Peyer's patch (tissue), 4 donors: ENCODE measurements at regions not wholly inside any gene's neighbourhood (a gene's known extent, or its start where the extent isn't known, plus 50 kb on each side); places are given as distances from the start of the nearest gene placed in this dataset.
A peak's percentile ranks its signal among the peaks of the same experiment; 100 is the strongest.

Source experiments
- DNase-seq, 3 donors: peaks; one replicate each; pipeline ENCODE4 v3.0.0-alpha.2; 2017 to 2019
- H3K27ac ChIP-seq, 4 donors: fragments of 200-600 bp; sonication (generic); one replicate each; pipeline ENCODE4 v1.5.1; 2016 to 2019
- H3K27me3 ChIP-seq, 2 donors: fragments of 200-600 bp; sonication (generic); one replicate each; pipeline ENCODE4 v1.5.1; 2019
- H3K36me3 ChIP-seq, 3 donors: fragments of 200-600 bp; sonication (generic); one replicate each; pipeline ENCODE4 v1.5.1; 2016 to 2019
- H3K4me1 ChIP-seq, 4 donors: fragments of 200-600 bp; sonication (generic); one replicate each; pipeline ENCODE4 v1.5.1; 2016 to 2019
- H3K4me3 ChIP-seq, 4 donors: fragments of 200-600 bp; sonication (generic); 1 replicate in 3 of 4; 2 replicates in 1 of 4; pipeline ENCODE4 v1.5.1; 2016 to 2019; ENCODE audit warnings: mild to moderate bottlenecking in 1 of 4
- H3K9me3 ChIP-seq, 4 donors: fragments of 200-600 bp; sonication (generic); one replicate each; pipeline ENCODE4 v1.5.1; 2016 to 2019; ENCODE audit warnings: mild to moderate bottlenecking in 1 of 4
- POLR2A ChIP-seq, 2 donors: fragments of 450-650 bp; IDR thresholded peaks; one replicate each; pipeline ENCODE4 v1.5.1; 2017; ENCODE audit warnings: antibody characterized with exemption in 2 of 2, mild to moderate bottlenecking in 2 of 2, moderate library complexity in 2 of 2
- TF ChIP-seq, protein P1 (sequence below), 6 experiments: fragments of 450-650 bp in 4 of 6; fragments of 200-600 bp in 2 of 6; sonication (generic) in 1 of 6; IDR thresholded peaks; one replicate each; pipeline ENCODE4 v1.5.1; 2017 to 2019; ENCODE audit warnings: antibody characterized with exemption in 6 of 6, mild to moderate bottlenecking in 3 of 6, moderate library complexity in 1 of 6

DNA sequence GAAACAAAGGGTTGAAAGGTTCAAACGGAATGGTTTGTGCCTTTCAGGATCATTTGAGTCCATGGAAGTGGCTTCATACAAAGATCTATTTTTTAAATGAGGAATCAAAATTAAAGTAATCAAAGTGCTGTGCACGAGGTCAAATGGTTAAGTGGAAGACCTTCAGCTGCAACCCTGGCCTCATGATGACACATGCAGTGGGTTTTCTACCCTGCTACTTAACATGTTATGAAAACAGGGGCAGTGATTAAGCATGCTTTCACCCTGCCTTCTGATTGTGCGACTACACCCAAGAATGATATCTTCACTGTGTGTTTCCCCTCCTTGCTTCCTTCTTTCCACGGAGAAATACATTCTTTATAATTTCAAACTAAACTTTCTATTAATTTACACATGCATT is 604.2 kb downstream of the LRRIQ3 start:
- Histone ChIP-seq H3K4me1 (no peaks in the 10 kb centered on the region), H3K4me3 (no peak overlapping the region), H3K27ac (no peak overlapping the region), H3K9me3 (no peaks in the 10 kb centered on the region), H3K36me3 (no peaks in the 10 kb centered on the region), H3K27me3 (no peaks in the 10 kb centered on the region)
- TF ChIP-seq POLR2A (IDR thresholded peaks at IDR 0.05), result no peak
- TF ChIP-seq, protein P1, sequence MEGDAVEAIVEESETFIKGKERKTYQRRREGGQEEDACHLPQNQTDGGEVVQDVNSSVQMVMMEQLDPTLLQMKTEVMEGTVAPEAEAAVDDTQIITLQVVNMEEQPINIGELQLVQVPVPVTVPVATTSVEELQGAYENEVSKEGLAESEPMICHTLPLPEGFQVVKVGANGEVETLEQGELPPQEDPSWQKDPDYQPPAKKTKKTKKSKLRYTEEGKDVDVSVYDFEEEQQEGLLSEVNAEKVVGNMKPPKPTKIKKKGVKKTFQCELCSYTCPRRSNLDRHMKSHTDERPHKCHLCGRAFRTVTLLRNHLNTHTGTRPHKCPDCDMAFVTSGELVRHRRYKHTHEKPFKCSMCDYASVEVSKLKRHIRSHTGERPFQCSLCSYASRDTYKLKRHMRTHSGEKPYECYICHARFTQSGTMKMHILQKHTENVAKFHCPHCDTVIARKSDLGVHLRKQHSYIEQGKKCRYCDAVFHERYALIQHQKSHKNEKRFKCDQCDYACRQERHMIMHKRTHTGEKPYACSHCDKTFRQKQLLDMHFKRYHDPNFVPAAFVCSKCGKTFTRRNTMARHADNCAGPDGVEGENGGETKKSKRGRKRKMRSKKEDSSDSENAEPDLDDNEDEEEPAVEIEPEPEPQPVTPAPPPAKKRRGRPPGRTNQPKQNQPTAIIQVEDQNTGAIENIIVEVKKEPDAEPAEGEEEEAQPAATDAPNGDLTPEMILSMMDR (IDR thresholded peaks at IDR 0.05), result no peak
- no peak for DNase-seq

DNA sequence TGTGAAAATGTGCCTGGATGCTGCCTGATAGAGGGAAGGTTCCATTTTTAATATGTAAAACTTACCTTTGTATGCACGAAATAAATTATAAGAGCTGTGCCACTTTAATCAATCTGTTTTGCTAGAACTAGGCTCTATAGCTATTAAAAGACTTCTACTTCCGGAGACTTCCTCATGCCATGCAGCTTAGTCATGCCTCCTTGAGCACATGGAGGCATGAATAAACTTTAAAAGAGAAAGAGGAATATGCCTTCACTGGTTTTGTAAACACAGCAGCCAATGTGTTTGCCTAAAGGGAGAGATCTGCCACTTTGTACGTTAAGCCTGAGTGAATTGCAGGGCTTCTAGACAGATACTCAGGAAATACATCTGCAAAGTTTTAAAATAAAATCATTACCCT is 604.6 kb downstream of the LRRIQ3 start:
- Histone ChIP-seq H3K27ac (peak overlapping the region in 1 of 4 donors; percentile 24), H3K4me1 (no peaks in the 10 kb centered on the region), H3K27me3 (no peaks in the 10 kb centered on the region), H3K36me3 (no peaks in the 10 kb centered on the region), H3K4me3 (peak overlapping the region in 2 of 4 donors; percentile 31 to 36), H3K9me3 (no peaks in the 10 kb centered on the region)
- TF ChIP-seq, protein P1 (IDR thresholded peaks at IDR 0.05), result no peak
- no peak for TF ChIP-seq POLR2A (IDR thresholded peaks at IDR 0.05)
- peak in 1 of 3 donors; percentile 74 for DNase-seq

DNA sequence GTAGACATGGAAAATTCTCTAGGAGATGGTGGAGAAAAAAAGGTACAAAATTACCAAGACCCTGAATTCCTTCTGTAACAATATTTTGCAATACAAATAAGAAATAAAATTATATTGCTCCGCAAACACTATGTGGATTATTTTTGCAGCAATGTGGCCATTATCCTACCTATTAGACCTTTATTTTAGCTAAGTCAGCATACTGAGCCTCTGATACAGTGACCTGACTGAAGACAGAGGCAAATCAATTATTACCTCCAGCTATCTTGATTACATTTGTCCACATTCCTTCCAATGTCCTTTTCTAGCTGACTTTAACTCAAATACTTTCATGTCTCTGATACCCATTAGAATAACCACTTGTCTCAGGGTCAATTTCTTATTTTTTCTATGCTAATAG is 610.9 kb downstream of the LRRIQ3 start:
- no peaks in the 10 kb centered on the region for H3K36me3 ChIP-seq
- DNase-seq, result no peak
- no peaks in the 10 kb centered on the region for H3K4me1 ChIP-seq
- H3K27me3 ChIP-seq, result no peaks in the 10 kb centered on the region
- H3K4me3 ChIP-seq, result no peak overlapping the region
- no peak overlapping the region for H3K27ac ChIP-seq
- H3K9me3 ChIP-seq, result no peaks in the 10 kb centered on the region
- TF ChIP-seq, protein P1 (IDR thresholded peaks at IDR 0.05), result no peak
- TF ChIP-seq POLR2A (IDR thresholded peaks at IDR 0.05), result no peak

DNA sequence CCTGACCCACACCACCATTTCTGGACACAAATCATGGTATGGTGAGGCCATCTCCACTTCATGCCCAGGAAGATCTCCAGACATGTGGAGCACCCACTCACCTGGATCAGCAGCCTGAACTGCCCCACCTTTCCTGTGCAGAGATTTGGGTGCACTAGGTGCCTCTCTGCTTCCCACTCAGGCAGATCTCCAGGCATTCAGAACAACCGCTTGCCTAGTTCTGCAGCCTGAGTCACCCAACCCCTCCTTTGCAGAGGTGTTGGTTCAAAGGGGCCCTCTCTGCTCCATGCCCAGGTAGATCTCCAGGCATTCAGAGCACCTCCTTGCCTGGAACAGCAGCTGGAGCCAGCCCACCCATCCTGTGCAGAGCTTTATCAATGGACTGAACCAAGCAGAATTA is 620.8 kb downstream of the LRRIQ3 start:
- Histone ChIP-seq H3K27me3 (no peaks in the 10 kb centered on the region), H3K27ac (no peak overlapping the region), H3K36me3 (no peaks in the 10 kb centered on the region), H3K4me1 (no peaks in the 10 kb centered on the region), H3K4me3 (no peak overlapping the region), H3K9me3 (no peaks in the 10 kb centered on the region)
- TF ChIP-seq POLR2A (IDR thresholded peaks at IDR 0.05), result no peak
- TF ChIP-seq, protein P1 (IDR thresholded peaks at IDR 0.05), result no peak
- DNase-seq, result no peak

DNA sequence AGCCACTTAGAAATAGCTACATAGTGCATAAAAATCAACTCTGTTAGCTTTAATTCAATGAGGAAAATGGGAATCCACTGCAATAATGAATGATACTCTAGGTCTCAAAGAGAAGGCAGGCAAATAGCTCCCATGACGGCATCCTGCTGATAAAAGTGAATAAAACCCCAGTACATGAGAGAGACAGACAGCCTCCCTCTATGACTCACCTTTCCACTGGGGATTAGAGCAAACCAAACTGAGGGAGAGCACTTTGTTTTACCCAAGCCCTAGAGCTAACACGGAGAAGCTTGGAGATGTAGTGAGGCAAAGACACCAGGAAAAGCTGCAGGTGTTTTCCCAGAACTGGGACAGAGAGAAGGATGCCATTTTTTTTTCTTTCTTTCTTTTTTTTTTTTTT is 621.9 kb downstream of the LRRIQ3 start:
- Histone ChIP-seq H3K4me1 (no peaks in the 10 kb centered on the region), H3K4me3 (no peak overlapping the region), H3K27ac (no peak overlapping the region), H3K9me3 (no peaks in the 10 kb centered on the region), H3K27me3 (no peaks in the 10 kb centered on the region), H3K36me3 (no peaks in the 10 kb centered on the region)
- DNase-seq, result no peak
- TF ChIP-seq, protein P1 (IDR thresholded peaks at IDR 0.05), result no peak
- TF ChIP-seq POLR2A (IDR thresholded peaks at IDR 0.05), result no peak

DNA sequence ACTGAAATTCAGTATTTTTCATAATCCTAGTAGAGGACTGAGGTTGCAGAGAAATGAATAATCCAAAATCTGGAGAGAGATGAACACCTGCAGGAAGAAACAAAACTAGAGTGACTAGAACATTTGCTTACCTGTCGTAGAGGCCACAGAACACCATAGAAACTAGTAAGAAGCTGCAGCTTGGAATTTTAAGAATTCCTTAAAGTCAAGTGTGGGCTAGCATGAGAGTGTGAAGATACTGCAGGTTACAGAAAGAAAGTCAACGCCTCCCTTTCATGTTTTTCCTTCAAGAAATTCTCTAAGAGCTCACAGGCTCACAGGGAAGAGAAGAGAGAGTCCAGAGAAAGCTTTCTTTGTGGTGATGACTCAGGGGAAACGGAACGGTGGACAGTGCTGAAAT is 633.7 kb downstream of the LRRIQ3 start:
- no peak for TF ChIP-seq POLR2A (IDR thresholded peaks at IDR 0.05)
- TF ChIP-seq, protein P1 (IDR thresholded peaks at IDR 0.05), result no peak

More for the DNA sequence above, 633.7 kb downstream of the LRRIQ3 start:
- no peak overlapping the region for H3K4me3 ChIP-seq
- no peak overlapping the region for H3K27ac ChIP-seq
- H3K9me3 ChIP-seq, result no peaks in the 10 kb centered on the region
- H3K27me3 ChIP-seq, result no peaks in the 10 kb centered on the region
- DNase-seq, result no peak
- H3K4me1 ChIP-seq, result no peaks in the 10 kb centered on the region
- H3K36me3 ChIP-seq, result no peaks in the 10 kb centered on the region
